HG02885 (cell line): ENCODE measurements at regions not wholly inside any gene's neighbourhood (a gene's known extent, or its start where the extent isn't known, plus 50 kb on each side); places are given as distances from the start of the nearest gene placed in this dataset.
A peak's percentile ranks its signal among the peaks of the same experiment; 100 is the strongest.
"Not testable (repeated sequence)": the region's sequence is repeated elsewhere in the genome, so short reads cannot be mapped to it uniquely, and the experiment has no call there.

Source experiments
- ATAC-seq: cut with Tn5 transposase; IDR thresholded peaks from one replicate; pipeline ENCODE4 v1.9.1; 2021; ENCODE audit warnings: mild to moderate bottlenecking; ENCODE audit not compliant: unreplicated experiment, poor library complexity

DNA sequence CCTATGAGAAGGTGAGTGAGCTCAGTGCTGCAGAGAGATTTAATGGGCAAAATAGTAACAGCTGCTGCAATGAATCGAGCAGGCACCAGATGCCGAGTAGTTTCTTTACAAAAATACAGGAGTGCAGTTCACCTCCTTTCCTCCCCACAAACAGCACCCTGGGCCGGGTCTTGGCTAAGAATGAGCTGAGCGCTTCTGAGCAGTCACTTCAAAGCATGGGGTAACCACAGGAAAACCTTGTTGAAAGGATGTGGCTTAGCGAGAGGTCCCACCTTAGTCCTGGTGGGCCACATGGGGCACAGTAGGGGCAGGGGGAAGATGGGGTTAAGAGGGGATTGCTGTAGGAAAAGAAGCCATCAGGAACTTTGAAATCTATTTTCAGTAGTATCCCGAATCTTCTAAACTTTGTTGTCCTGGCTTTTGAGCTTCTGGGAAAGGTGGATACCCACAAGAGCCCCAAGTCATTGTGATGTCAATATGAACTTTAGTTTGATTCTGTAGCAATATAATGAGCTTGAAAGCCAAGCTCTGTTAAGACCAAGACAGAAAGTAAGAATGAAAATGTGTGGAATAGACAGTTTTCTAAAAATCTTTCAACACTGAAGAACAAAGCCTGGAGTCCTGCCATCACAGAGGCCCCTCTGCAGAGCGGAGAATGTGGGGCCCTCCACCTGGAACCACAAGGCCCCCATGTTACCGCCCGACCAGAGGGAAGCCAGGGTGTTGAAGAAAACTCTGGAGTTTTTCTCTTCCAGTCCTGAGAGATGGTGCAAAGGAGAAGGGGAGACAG lies 101.0 kb upstream of the ZNF236 start:
- ATAC-seq: no peak

DNA sequence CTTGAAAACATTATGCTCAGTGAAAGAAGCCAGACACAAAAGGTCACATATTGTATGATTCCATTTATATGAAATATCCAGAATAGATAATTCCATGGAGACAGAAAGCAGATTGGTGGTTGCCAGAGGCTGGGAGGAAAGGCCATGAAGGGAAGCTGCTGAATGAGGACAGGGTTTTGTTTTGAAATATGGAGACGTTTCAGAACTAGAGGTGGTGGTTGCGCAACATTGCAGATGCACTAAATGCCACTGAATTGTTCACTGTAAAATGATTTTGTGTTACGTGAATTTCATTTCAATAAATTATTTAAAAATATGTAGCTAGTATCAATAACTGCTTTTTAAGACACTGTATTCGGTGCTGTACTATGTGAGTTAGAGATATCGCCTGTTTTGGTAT lies 101.7 kb upstream of the ZNF236 start:
- ATAC-seq: no peak

DNA sequence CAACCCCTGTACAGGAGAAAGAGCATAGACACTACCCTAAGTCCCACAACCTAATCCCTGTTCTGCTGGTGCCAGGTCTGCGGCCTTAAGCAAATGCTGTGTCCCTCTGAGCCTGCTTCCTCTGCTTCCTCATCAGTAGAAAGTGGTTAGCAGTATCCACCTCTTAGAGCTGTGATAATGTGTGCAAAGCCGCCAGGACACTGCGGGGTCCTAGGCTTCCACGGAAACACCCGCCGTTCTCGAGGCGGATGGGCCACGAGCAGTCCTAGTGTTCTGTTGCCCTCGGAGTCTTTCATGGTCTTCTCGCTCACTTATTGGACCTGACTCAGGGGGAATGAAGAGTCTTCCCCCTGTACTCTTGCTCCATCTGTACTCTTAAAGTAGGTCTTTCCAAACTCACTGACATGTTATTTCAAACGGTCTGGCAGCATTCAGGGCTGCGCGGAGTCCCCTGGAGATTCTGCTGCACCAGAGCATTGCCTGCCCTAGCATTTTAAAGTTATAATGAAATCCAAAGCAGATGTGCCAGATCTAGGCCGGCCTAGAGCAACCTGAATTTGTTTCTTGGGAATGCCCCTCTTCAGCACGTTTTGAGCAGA lies 107.2 kb upstream of the ZNF236 start:
- ATAC-seq: no peak

DNA sequence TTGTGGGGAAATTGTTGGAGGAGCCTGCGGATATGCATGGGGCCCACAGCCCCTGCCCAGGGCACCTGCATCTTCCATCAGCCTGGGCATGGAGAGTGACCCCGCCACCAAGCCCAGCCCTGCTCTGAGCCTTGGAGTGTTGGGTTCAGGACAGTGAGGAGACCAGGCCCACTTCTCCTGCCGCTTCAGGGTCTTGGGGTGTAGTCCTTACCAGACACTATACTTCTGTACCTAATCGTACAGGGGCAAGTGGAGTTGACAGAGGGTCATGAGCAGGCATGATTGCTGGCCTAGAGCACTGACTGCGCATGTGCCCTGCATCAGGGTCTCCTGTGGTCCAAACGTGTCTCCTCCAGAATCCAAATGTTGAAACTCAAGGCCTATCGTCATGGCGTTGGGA lies 108.9 kb upstream of the ZNF236 start:
- no peak for ATAC-seq

DNA sequence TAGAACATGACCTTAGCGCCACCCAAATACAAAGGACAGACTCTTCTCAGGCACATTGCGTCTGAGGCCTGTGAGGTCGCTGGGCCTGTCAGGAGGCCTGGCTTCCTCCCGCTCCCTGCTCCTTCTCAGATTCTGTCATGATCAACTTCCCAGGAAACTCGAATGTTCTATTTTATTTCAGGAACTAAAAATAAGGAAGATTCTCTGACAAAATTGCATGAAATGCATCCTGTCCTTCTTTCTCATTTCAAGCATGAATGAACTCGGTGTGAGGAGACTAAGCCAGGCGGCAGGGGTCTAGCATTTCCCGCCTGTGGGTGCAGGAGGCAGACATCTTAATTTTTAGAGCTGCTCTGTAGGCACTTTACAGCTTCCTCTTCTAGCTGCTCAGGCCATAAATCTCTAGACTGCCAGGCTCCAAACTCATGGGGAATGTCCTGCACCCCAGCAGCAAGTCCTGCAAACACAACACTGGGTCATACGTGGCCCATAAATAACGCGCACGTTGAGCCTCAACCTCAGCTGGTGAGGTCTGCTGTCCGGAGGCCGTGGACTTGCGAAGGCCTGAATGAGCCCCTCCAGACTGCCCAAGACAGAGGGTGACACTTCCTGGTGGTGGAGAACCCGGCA lies 109.7 kb upstream of the ZNF236 start:
- no peak for ATAC-seq

DNA sequence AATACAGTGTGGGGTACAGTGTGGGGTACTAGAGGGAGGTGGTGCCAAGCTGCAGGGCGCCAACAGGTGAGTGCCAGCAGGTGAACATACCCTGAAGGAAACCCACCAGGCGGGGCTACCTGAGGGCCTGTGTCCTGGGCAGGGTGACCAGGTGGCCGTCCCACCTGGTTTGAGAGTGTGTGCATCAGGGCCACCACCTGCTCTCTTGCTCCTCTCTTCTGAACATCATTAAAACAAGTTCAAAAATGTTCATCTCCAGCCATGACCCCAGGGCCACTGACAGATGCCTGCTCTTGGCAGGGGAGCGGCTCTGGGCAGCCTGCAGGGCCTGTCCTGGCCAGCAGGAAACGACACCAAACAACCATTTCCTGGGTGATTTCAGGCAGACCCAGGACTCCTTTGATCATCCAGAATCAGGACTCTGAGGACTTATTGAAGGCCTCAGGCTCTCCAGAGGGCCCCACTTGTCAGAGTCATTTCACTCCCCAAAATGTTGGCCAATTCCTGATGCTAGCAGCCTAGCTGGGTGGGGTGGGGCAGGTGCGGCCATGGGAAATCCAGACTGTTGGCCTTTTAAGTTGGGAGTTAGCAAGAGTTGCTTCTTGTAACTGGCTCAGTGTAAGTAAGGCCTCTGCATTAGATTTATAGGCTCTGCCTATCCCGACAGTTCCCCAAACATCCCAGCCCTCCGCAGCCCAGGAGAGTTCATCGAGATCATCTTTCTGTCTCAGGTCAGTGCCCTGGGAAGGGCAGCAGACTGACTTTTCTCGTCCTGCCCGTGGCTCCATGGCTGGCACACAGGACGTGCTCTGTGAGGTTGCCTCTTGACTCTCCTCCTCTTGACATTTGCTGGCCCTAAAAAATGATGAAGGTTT lies 111.5 kb upstream of the ZNF236 start:
- ATAC-seq: no peak

DNA sequence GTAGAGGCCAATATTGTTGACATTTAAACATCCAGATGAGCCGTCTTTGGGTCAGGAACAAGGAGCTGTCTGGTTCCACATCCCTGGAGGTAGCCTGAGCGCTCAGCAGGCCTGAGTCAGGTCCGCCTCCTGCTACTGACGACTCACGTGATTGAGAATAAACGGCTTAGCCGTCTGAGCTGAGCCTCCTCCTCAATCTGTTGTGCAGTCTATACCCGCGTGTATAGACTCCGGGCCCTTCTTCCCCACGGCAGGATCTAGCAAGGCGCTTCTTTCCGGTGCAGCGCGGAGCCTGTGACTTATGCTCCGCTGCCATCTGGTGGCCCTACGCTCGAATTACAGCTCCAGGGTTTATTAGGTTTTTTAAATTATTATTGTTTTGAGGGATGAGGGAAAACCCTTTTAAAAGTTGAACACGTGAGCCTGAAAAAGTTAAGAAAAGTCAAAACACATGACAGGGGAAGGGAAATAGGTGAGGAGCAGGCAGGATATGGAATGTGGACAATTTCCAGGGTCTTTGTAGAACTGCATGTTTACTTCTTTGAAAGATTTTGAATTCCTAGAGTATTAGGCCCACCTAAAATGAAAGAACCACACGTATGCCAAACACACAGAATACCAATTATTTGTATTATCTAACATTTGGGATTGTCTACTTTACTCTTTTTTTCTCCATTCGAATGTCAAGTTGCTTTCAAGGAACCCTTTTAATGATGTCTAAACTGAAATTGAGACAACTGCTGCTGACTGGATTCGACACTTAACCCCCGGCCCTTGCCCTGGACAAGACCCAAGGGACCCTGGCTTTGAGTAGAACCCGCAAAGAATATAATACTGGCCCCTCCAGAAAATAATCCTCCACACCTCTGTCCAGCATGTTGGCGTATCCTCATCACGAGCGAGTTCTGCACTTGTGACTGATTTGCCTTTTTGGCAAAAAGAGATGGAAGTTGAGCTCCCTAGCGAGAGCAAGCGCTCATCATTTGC lies 112.4 kb upstream of the ZNF236 start:
- peak; percentile 87 for ATAC-seq

DNA sequence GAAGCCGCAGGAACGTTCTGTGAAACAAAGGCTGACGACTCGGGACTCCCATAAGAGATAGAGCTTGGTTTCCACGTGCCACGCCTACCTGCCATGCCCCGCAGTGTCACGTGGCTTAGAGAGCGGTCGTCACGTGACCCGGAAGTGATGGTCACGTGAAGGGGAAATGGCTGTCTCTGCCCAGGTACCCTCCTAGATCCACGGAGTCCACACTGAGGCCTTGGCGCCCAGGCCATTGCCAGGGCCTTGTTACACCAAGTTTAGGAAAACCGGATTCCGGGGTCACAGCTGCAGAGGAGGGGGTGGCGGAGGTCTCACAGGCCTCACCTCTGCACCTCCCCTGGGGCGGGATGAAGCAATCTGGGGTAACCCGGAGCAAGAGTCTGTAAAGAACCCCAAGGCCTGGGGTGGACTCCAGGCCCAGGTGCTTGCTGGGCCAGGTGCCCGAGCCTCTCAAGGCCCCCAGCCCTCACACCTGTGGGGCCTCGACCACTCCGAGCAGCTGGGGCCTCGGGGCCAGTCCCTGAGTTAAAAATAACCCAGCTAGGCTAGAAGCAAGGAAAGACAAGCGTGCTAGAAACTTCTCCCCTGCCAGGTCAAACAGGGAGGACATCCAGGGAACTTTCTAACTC lies 113.5 kb upstream of the ZNF236 start:
- no peak for ATAC-seq

DNA sequence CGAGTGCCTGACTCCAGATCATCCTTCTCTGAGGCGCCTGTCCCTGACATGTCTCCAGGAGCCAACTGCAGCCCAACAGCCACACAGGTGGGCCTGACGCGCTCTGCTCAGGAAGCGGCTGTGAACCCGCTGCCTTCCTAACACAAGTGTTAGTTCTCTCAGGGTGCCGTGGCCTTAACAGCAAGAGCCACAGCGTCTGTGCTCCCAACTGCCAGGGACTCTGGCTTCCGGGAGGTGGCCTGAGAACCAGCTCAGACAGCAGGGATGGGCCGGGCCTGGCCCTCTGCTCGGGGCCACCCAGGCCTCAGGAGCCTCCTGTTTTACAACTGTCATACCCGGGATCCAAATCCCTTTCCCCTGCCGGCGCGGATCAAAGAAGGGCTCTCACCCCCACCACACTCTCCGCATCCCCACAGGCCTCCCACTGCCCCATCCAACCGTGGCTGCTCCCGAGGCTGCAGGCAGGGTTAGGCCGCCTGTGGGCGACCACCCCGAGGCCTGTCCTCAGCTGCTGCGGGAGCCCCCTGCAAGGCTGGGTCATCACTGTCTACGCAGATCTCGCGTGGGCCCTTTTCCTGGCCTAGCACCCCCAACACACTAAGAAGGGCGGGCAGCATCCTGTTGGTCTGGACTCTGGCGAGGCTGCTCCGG lies 114.2 kb upstream of the ZNF236 start:
- no peak for ATAC-seq

DNA sequence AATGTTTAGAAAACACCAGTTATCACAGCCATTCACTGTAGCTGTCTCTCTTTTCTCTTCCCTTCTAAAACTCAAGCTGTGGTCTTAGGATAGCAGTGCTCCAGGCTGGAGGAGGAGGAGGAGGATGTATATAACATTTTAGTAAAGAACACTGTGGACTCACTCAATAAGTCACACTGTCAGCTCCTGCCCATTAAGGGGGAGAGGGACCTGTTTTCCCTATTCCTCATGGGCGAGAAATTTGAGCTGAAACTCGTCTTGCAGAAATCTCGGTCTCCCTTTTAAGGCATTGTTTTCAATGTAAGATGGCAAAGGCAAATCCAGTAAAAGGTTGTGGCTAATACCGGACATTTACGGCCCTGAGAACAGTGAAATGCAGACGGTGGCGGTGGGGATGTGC lies 114.8 kb upstream of the ZNF236 start:
- no peak for ATAC-seq

DNA sequence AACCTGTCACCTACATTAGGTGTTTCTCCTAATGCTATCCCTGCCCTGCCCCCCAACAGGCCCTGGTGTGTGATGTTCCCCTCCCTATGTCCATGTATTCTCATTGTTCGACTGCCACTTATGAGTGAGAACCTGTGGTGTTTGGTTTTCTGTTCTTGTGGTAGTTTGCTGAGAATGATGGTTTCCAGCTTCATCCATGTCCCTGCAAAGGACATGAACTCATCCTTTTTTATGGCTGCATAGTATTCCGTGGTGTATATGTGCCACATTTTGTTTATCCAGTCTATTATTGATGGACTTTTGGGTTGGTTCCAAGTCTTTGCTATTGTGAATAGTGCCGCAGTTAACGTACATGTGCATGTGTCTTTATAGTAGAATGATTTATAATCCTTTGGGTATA lies 117.8 kb upstream of the ZNF236 start:
- ATAC-seq: not testable (repeated sequence)

DNA sequence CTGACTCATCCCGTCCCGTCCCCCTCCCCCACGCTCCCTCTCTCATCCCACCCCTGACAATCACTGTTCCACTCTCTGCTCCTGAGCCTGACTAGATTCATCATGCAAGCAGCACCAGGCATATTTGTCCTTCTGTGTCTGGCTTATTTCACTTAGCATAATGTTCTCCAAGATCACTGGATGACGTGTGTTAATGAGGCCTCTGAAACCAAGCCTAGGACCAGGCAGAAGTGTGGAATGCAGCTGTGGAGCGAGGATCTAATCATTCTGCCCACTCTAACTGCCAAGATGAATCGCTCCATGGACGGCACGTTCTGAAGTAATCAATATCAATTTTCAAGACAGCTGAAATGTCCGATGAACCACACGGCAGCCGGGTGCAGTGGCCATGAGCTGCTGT lies 122.4 kb upstream of the ZNF236 start:
- ATAC-seq: no peak

DNA sequence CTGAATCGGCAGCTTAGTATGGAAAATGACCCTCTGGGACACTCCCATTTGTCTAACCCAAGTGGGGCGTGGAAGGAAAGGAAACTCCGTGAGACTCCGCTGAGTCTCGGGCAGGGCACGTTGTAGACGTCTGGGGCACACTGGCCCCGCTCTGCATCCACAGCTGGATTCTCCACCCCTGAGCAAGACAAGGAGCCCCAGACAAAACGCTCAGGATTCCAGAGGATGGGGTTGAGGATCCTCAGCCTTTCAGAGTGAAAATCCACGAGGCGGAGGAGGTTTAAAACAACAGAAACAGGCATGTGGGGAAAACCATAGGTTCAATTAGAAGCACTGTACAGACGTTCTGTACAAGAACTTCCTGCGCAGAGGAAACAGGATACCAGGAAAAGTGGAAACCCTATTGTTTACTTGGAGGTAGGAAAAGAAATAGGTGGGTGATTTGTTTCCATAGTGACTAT lies 124.9 kb upstream of the ZNF236 start:
- ATAC-seq: no peak

DNA sequence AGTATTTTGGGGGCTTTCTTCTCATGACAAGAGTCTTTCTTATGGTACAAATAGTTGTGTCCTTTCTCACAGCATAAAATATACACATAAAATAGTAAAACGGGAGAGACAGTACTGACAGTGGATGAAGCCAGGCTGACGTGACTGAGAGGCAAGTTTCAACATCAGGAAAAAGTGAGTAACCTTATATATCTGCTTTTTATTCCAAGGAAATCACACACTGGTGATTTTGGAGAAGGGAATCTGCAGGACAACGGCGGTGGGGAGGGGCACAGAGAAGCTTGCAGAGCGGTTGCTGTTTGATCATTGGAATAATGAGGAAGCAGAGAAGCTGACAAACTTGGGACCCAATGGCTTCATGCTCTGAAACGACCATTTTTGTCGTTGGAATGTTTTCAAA lies 130.6 kb upstream of the ZNF236 start:
- no peak for ATAC-seq

DNA sequence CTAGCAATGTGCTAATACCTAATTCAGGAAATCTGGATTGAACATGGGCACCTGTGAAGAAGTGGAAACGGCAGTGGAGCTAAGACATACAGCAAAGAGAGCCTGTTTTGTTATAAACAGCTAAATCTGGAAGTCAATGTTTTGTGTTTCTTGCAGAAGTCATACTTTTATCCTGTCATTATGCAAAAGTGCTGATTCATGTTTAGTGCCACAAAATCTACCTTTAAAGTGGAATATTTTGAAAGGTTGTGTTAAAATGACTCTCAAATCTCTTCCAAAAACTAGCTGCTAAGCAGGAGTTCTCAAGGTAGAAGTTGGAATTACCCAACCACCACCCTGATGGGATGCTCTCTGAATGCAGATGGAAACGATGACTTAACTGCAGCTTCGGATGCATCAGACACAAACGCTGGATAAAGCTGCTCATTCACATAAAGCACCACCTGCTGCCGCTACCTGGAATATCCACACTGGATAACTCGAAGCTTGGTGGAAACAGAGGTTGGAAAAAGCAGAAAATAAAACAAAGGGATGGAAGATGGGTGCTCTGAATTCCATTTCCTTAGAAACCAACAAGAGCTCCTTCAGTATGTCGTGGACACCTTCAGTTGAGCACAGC lies 132.6 kb upstream of the ZNF236 start:
- ATAC-seq: no peak

DNA sequence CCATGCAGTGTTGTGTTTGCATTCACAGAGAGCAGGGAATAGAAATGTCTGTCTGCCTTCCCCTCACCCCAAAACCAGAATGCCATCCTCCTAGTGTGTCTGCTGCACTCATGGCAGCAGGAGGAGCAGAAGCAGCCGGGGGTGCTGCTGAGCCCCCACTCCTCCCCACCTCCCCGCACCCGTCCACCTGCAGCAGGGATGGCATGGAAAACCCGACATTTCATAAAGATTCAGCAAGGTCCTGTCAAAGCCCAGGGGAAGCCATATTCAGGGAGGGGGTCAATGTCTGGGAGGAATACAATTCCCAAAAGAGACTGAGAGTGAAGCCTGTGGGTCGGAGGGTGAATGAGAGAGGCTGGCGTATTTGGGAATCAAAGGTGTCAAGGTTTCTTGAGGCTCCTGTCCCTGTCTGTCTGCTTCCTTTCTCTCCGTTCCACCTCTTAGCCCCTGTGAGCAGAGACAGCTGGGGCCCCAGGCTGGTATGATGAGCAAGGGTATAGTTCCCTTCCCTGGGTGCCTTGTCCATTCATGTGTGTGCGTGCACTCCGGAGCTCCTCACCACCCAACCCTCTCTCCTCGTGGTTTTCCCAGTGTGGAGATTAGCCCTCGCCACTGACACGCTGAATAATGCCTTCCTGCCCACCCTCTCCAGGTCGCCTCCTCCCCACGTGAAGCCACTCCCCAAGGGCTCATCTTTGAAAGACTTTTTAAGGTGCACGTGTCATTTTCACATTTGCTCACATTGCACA lies 133.5 kb upstream of the ZNF236 start:
- ATAC-seq: no peak

DNA sequence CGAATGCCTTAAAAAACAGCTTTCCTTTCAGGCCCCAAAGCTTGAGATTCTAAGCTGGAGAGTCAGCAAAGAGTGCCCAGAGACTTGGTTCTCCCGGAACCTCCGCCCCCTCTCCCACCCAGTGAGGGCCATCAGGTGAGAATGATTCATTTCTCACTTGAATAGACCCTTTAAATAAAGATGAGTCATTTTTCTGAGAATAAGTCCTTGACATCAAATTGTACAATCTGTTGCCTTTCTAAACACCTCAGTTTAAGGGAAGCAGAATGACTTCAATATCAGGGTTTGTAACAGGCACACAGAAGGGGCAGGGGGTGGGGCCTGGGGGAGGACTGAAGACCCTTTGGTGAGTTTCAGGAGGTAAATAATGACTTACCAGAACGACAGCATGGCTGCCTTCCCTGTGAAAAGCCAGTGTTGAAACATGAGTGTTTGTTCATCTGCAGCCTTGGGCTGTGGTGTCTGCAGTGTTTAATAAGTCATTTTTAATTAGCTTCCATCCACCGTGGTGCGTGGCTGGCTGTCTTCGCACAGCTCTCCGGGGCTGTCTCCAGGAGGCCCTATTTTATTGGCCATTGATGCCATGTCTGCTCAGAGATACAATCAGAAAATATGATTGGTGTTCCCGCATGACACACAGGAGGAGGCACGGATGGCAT lies 134.9 kb upstream of the ZNF236 start:
- ATAC-seq: peak; percentile 37
